ENCODE measurements at regions not wholly inside any gene's neighbourhood (a gene's known extent, or its start where the extent isn't known, plus 50 kb on each side); places are given as distances from the start of the nearest gene placed in this dataset.

GRCh38 chr2:144329472-144329871 is 190.4 kb downstream of the ZEB2 start:
- no peak for ATAC-seq
- TF ChIP-seq TCF4 (CRISPR knock-in tag; IDR thresholded peaks at IDR 0.05; ENCODE audit: borderline replicate concordance): no peak
- no peak for TF ChIP-seq GLIS3 (CRISPR knock-in tag; IDR thresholded peaks at IDR 0.05)
- TF ChIP-seq BACH2 (CRISPR knock-in tag; IDR thresholded peaks at IDR 0.05; ENCODE audit: borderline replicate concordance): no peak
- no peak for TF ChIP-seq CREB5 (CRISPR knock-in tag; IDR thresholded peaks at IDR 0.05; ENCODE audit: low read depth)
- no peak for TF ChIP-seq PATZ1 (CRISPR knock-in tag; IDR thresholded peaks at IDR 0.05; ENCODE audit: borderline replicate concordance)
- no peak for TF ChIP-seq ISL1 (CRISPR knock-in tag; IDR thresholded peaks at IDR 0.05)
- TF ChIP-seq ARNTL (CRISPR knock-in tag; IDR thresholded peaks at IDR 0.05; ENCODE audit: borderline replicate concordance, low read depth): no peak
- TF ChIP-seq RARB (CRISPR knock-in tag; IDR thresholded peaks at IDR 0.05): no peak
- TF ChIP-seq POU6F1 (CRISPR knock-in tag; IDR thresholded peaks at IDR 0.05; ENCODE audit: borderline replicate concordance, low read depth): no peak
- TF ChIP-seq, protein P1, sequence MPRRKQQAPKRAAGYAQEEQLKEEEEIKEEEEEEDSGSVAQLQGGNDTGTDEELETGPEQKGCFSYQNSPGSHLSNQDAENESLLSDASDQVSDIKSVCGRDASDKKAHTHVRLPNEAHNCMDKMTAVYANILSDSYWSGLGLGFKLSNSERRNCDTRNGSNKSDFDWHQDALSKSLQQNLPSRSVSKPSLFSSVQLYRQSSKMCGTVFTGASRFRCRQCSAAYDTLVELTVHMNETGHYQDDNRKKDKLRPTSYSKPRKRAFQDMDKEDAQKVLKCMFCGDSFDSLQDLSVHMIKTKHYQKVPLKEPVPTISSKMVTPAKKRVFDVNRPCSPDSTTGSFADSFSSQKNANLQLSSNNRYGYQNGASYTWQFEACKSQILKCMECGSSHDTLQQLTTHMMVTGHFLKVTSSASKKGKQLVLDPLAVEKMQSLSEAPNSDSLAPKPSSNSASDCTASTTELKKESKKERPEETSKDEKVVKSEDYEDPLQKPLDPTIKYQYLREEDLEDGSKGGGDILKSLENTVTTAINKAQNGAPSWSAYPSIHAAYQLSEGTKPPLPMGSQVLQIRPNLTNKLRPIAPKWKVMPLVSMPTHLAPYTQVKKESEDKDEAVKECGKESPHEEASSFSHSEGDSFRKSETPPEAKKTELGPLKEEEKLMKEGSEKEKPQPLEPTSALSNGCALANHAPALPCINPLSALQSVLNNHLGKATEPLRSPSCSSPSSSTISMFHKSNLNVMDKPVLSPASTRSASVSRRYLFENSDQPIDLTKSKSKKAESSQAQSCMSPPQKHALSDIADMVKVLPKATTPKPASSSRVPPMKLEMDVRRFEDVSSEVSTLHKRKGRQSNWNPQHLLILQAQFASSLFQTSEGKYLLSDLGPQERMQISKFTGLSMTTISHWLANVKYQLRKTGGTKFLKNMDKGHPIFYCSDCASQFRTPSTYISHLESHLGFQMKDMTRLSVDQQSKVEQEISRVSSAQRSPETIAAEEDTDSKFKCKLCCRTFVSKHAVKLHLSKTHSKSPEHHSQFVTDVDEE (CRISPR knock-in tag; IDR thresholded peaks at IDR 0.05): no peak
- TF ChIP-seq OSR1 (CRISPR knock-in tag; IDR thresholded peaks at IDR 0.05): no peak
- no peak for TF ChIP-seq ZC3H10 (CRISPR knock-in tag; IDR thresholded peaks at IDR 0.05)
- TF ChIP-seq PPARA (CRISPR knock-in tag; IDR thresholded peaks at IDR 0.05; ENCODE audit: borderline replicate concordance): no peak
- TF ChIP-seq TOX (CRISPR knock-in tag; IDR thresholded peaks at IDR 0.05; ENCODE audit: borderline replicate concordance): no peak
- TF ChIP-seq CSDC2 (CRISPR knock-in tag; IDR thresholded peaks at IDR 0.05): no peak
- TF ChIP-seq CSRNP3 (CRISPR knock-in tag; IDR thresholded peaks at IDR 0.05): no peak
- TF ChIP-seq ESRRG (CRISPR knock-in tag; IDR thresholded peaks at IDR 0.05): no peak
- no peak for TF ChIP-seq SNAI2 (CRISPR knock-in tag; IDR thresholded peaks at IDR 0.05)
- no peak for TF ChIP-seq ZNF8 (CRISPR knock-in tag; IDR thresholded peaks at IDR 0.05)
- no peak for TF ChIP-seq ZFP30 (CRISPR knock-in tag; IDR thresholded peaks at IDR 0.05)

- ATAC-seq: no peak
- no peak for TF ChIP-seq ZFP3 (CRISPR knock-in tag; IDR thresholded peaks at IDR 0.05)
- no peak for TF ChIP-seq OSR1 (CRISPR knock-in tag; IDR thresholded peaks at IDR 0.05)
- TF ChIP-seq BACH2 (CRISPR knock-in tag; IDR thresholded peaks at IDR 0.05; ENCODE audit: borderline replicate concordance): no peak
- TF ChIP-seq RARB (CRISPR knock-in tag; IDR thresholded peaks at IDR 0.05): no peak
- no peak for TF ChIP-seq GLIS3 (CRISPR knock-in tag; IDR thresholded peaks at IDR 0.05)
- no peak for TF ChIP-seq CSDC2 (CRISPR knock-in tag; IDR thresholded peaks at IDR 0.05)
- TF ChIP-seq ZC3H10 (CRISPR knock-in tag; IDR thresholded peaks at IDR 0.05): no peak
- TF ChIP-seq SNAI2 (CRISPR knock-in tag; IDR thresholded peaks at IDR 0.05): no peak
These were observed 191.0 kb downstream of the ZEB2 start for GRCh38 chr2:144328938-144329337.

GRCh38 chr2:144326825-144327224 is 193.1 kb downstream of the ZEB2 start:
- no peak for ATAC-seq
- TF ChIP-seq CSRNP3 (CRISPR knock-in tag; IDR thresholded peaks at IDR 0.05): no peak
